DOHH2 (cell line): ENCODE measurements at regions not wholly inside any gene's neighbourhood (a gene's known extent, or its start where the extent isn't known, plus 50 kb on each side); places are given as distances from the start of the nearest gene placed in this dataset.
"Not testable (repeated sequence)": the region's sequence is repeated elsewhere in the genome, so short reads cannot be mapped to it uniquely, and the experiment has no call there.

Experiments
- H3F3A ChIP-seq: fragments of 200-600 bp; sonication (generic), shearing (Covaris generic); 2 replicates; pipeline ENCODE4 v1.6.0; 2016; ENCODE audit warnings: antibody characterized with exemption, mild to moderate bottlenecking; ENCODE audit not compliant: control insufficient read depth, insufficient read depth
- H3K27ac ChIP-seq: fragments of 200-600 bp; sonication (generic); 2 replicates; pipeline ENCODE4 v1.5.1; 2014; ENCODE audit warnings: low read depth, mild to moderate bottlenecking, low read length, moderate library complexity
- H3K27me3 ChIP-seq: fragments of 200-600 bp; sonication (generic); 2 replicates; pipeline ENCODE4 v1.6.1; 2014; ENCODE audit warnings: mild to moderate bottlenecking, low read length, mixed read lengths; ENCODE audit not compliant: control insufficient read depth
- H3K36me3 ChIP-seq: fragments of 200-600 bp; sonication (generic); 2 replicates; pipeline ENCODE4 v1.6.1; 2014; ENCODE audit warnings: mild to moderate bottlenecking, low read length, moderate library complexity, mixed read lengths; ENCODE audit not compliant: control insufficient read depth
- H3K4me1 ChIP-seq: fragments of 200-600 bp; sonication (generic); 2 replicates; pipeline ENCODE4 v1.6.1; 2014; ENCODE audit warnings: mild to moderate bottlenecking, low read length, mixed read lengths; ENCODE audit not compliant: control insufficient read depth
- H3K4me2 ChIP-seq: fragments of 200-600 bp; sonication (generic); 2 replicates; pipeline ENCODE4 v1.6.0; 2014; ENCODE audit warnings: mild to moderate bottlenecking, low read length, moderate library complexity
- H3K4me3 ChIP-seq: fragments of 200-600 bp; sonication (generic); 2 replicates; pipeline ENCODE4 v1.5.1; 2014; ENCODE audit warnings: mild to moderate bottlenecking, low read length, mixed read lengths
- H3K79me2 ChIP-seq: fragments of 200-600 bp; sonication (generic); 2 replicates; pipeline ENCODE4 v1.6.1; 2014; ENCODE audit warnings: mild to moderate bottlenecking, low read length, mixed read lengths; ENCODE audit not compliant: control insufficient read depth
- H3K9me2 ChIP-seq: fragments of 200-600 bp; sonication (generic); replicated peaks from 2 replicates; pipeline ENCODE4 v1.6.1; 2014; ENCODE audit warnings: mild to moderate bottlenecking, low read length, mixed read lengths; ENCODE audit not compliant: control insufficient read depth
- H3K9me3 ChIP-seq: fragments of 200-600 bp; sonication (generic); 2 replicates; pipeline ENCODE4 v1.6.1; 2014; ENCODE audit warnings: antibody characterized with exemption, low read length, mixed read lengths; ENCODE audit not compliant: control insufficient read depth, insufficient read depth
- H4K20me1 ChIP-seq: fragments of 200-600 bp; sonication (generic); 2 replicates; pipeline ENCODE4 v1.6.0; 2014; ENCODE audit warnings: low read depth, mild to moderate bottlenecking, antibody characterized with exemption, low read length, moderate library complexity; ENCODE audit not compliant: control insufficient read depth, insufficient read depth
- EZH2phosphoT487 ChIP-seq: fragments of 200-600 bp; sonication (generic); IDR thresholded peaks from 2 replicates; pipeline ENCODE4 v1.6.1; 2017; ENCODE audit warnings: borderline replicate concordance, mild to moderate bottlenecking, antibody characterized with exemption, low read length, moderate library complexity, mixed read lengths
- TF ChIP-seq, protein P1 (sequence below): fragments of 200-600 bp; sonication (generic); IDR thresholded peaks from one replicate; pipeline ENCODE4 v1.5.1; 2014; ENCODE audit warnings: antibody characterized with exemption, mild to moderate bottlenecking, low read depth, low read length; ENCODE audit not compliant: poor library complexity, severe bottlenecking

DNA sequence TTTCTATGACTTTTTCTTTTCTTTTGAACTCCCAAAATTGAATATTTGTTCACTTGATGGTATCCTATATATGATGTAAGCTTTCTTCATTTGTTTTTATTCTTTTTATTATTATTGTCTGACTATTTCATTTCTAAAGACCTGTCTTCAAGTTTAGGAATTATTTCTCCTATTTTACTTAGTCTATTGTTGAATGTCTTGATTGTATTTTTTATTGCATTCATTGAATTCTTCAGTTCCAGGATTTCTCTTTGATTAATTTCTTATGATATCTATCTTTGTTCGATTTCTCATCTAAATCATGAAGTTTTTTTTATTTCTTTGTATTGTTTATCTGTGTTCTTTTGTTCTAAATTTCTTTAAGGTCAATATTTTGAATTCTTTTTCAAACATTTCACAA lies 238.8 kb downstream of the TTC6 start:
- H3F3A ChIP-seq = no peaks in the 10 kb centered on the region
- no peak overlapping the region for H3K27ac ChIP-seq
- TF ChIP-seq, protein P1, sequence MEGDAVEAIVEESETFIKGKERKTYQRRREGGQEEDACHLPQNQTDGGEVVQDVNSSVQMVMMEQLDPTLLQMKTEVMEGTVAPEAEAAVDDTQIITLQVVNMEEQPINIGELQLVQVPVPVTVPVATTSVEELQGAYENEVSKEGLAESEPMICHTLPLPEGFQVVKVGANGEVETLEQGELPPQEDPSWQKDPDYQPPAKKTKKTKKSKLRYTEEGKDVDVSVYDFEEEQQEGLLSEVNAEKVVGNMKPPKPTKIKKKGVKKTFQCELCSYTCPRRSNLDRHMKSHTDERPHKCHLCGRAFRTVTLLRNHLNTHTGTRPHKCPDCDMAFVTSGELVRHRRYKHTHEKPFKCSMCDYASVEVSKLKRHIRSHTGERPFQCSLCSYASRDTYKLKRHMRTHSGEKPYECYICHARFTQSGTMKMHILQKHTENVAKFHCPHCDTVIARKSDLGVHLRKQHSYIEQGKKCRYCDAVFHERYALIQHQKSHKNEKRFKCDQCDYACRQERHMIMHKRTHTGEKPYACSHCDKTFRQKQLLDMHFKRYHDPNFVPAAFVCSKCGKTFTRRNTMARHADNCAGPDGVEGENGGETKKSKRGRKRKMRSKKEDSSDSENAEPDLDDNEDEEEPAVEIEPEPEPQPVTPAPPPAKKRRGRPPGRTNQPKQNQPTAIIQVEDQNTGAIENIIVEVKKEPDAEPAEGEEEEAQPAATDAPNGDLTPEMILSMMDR = no peak
- no peaks in the 10 kb centered on the region for H3K36me3 ChIP-seq
- H3K79me2 ChIP-seq = no peaks in the 10 kb centered on the region
- no peaks in the 10 kb centered on the region for H4K20me1 ChIP-seq
- no peaks in the 10 kb centered on the region for H3K9me2 ChIP-seq
- no peak overlapping the region for H3K4me3 ChIP-seq
- no peaks in the 10 kb centered on the region for H3K27me3 ChIP-seq
- H3K4me2 ChIP-seq = no peak overlapping the region
- H3K4me1 ChIP-seq = no peaks in the 10 kb centered on the region
- peaks cover 6% of the 10 kb centered on the region; the same call in 1 of the 2 replicates for H3K9me3 ChIP-seq

GRCh38 chr14:37838778-37839177 lies 243.3 kb downstream of the TTC6 start:
- not testable (repeated sequence) for H3F3A ChIP-seq, H3K4me2 ChIP-seq, H3K9me2 ChIP-seq, H3K27me3 ChIP-seq, H3K27ac ChIP-seq, H3K4me1 ChIP-seq, H4K20me1 ChIP-seq, H3K79me2 ChIP-seq, H3K9me3 ChIP-seq, H3K4me3 ChIP-seq, H3K36me3 ChIP-seq

DNA sequence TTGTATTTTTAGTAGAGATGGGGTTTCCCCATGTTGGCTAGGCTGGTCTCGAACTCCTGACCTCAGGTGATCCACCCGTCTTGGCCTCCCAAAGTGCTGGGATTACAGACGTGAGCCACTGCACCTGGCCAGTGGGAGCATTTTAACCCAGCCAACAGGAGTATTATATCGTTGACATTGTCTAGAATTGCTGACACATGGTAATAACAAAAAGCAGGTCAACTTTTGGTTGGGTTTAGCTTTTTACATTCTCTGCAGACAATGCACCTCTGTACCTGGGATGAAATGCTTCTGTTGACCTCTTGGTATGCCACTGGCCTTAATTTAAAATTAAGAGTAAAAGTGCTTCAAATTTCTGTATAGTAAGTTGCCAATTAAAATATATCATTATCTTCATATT lies 245.6 kb downstream of the TTC6 start:
- not testable (repeated sequence) for H3F3A ChIP-seq, H4K20me1 ChIP-seq, H3K4me2 ChIP-seq, H3K36me3 ChIP-seq, H3K79me2 ChIP-seq, H3K4me1 ChIP-seq, H3K27ac ChIP-seq, H3K27me3 ChIP-seq, H3K9me2 ChIP-seq, H3K4me3 ChIP-seq, H3K9me3 ChIP-seq

GRCh38 chr14:37842106-37842505 lies 246.7 kb downstream of the TTC6 start:
- Histone ChIP-seq H3K27ac (no peak overlapping the region), H3K4me1 (no peaks in the 10 kb centered on the region), H3F3A (no peaks in the 10 kb centered on the region), H3K36me3 (no peaks in the 10 kb centered on the region), H3K4me3 (no peak overlapping the region), H3K27me3 (no peaks in the 10 kb centered on the region), H3K9me2 (no peaks in the 10 kb centered on the region), H4K20me1 (no peaks in the 10 kb centered on the region), H3K4me2 (no peak overlapping the region), H3K79me2 (no peaks in the 10 kb centered on the region), H3K9me3 (no peaks in the 10 kb centered on the region)
- no peak for TF ChIP-seq EZH2phosphoT487
- TF ChIP-seq, protein P1 = no peak
